Neural crest cell (in vitro differentiated cells): ENCODE measurements at regions not wholly inside any gene's neighbourhood (a gene's known extent, or its start where the extent isn't known, plus 50 kb on each side); places are given as distances from the start of the nearest gene placed in this dataset.

Experiments
- DNase-seq: peaks from one replicate; pipeline ENCODE4 v3.0.0; 2021; ENCODE audit warnings: low read depth, mixed read lengths, low spot score
- H3K27ac Mint-ChIP-seq: one replicate; pipeline ENCODE4 v1.8.0; 2021; ENCODE audit warnings: mild to moderate bottlenecking, mixed read lengths; ENCODE audit not compliant: unreplicated experiment
- H3K27me3 Mint-ChIP-seq: 2 replicates; pipeline ENCODE4 v1.8.0; 2021; ENCODE audit warnings: low read depth, mild to moderate bottlenecking, mixed read lengths
- H3K36me3 Mint-ChIP-seq: 2 replicates; pipeline ENCODE4 v1.8.0; 2021; ENCODE audit warnings: low read depth, mild to moderate bottlenecking, mixed read lengths
- H3K4me1 Mint-ChIP-seq: 2 replicates; pipeline ENCODE4 v1.8.0; 2021; ENCODE audit warnings: mixed read lengths
- H3K4me3 Mint-ChIP-seq: one replicate; pipeline ENCODE4 v1.8.0; 2021; ENCODE audit warnings: mild to moderate bottlenecking, mixed read lengths
- H3K9me3 Mint-ChIP-seq: 2 replicates; pipeline ENCODE4 v1.8.0; 2021; ENCODE audit warnings: mixed read lengths
- TF ChIP-seq, protein P1 (sequence below): fragments of 200-600 bp; sonication (generic); conservative IDR thresholded peaks from 2 replicates; pipeline ENCODE4 v1.5.0; 2021; ENCODE audit warnings: antibody characterized with exemption, mild to moderate bottlenecking

DNA sequence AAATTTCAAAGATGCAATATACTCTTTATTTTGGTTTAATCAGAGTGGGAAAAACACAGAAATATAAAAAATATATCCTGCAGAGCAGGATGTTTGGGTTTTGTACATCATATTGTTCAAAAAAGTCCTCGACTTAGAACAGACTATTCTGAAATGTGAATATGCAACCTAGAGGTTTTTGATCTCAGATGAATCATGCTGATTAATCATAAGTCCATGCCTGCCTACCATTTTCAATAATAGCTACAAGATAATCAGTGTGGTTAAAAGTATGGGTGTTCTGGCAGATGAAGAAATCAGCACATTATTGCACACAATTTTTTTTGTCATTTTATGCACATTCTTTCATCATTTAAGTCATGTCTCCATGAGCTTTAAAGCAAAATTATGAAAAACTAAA, 1261.0 kb upstream of the NXPH2 start:
- no peak for DNase-seq
- H3K9me3 Mint-ChIP-seq: peaks cover 7% of the 10 kb centered on the region
- no peaks in the 10 kb centered on the region for H3K4me1 Mint-ChIP-seq
- TF ChIP-seq, protein P1, sequence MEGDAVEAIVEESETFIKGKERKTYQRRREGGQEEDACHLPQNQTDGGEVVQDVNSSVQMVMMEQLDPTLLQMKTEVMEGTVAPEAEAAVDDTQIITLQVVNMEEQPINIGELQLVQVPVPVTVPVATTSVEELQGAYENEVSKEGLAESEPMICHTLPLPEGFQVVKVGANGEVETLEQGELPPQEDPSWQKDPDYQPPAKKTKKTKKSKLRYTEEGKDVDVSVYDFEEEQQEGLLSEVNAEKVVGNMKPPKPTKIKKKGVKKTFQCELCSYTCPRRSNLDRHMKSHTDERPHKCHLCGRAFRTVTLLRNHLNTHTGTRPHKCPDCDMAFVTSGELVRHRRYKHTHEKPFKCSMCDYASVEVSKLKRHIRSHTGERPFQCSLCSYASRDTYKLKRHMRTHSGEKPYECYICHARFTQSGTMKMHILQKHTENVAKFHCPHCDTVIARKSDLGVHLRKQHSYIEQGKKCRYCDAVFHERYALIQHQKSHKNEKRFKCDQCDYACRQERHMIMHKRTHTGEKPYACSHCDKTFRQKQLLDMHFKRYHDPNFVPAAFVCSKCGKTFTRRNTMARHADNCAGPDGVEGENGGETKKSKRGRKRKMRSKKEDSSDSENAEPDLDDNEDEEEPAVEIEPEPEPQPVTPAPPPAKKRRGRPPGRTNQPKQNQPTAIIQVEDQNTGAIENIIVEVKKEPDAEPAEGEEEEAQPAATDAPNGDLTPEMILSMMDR: no peak
- H3K27ac Mint-ChIP-seq: no peak overlapping the region
- H3K36me3 Mint-ChIP-seq: peaks cover 2% of the 10 kb centered on the region
- H3K4me3 Mint-ChIP-seq: no peak overlapping the region
- no peaks in the 10 kb centered on the region for H3K27me3 Mint-ChIP-seq

DNA sequence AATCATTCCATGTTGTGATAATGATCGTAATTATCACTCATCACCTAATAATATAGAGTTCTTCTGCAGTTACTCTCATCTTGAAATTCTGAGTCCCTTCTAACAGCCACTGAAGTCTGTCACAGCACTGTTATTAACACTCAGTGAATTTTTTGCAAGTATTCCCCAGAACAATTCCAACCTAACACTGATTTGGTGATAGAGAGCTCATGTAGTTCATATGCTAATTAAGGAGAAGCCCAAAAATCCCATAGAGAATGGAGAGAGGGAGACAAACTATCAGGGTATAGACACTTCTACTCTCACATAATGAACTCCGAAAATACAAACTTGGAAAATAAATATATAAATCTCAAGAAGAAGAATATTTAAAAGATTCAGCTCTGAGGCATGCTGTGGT, 1253.4 kb upstream of the NXPH2 start:
- TF ChIP-seq, protein P1: no peak
- H3K36me3 Mint-ChIP-seq: peaks cover 2% of the 10 kb centered on the region
- peaks cover 10% of the 10 kb centered on the region for H3K9me3 Mint-ChIP-seq
- no peak overlapping the region for H3K4me3 Mint-ChIP-seq
- DNase-seq: no peak
- H3K27ac Mint-ChIP-seq: no peak overlapping the region
- no peaks in the 10 kb centered on the region for H3K27me3 Mint-ChIP-seq
- H3K4me1 Mint-ChIP-seq: no peaks in the 10 kb centered on the region

DNA sequence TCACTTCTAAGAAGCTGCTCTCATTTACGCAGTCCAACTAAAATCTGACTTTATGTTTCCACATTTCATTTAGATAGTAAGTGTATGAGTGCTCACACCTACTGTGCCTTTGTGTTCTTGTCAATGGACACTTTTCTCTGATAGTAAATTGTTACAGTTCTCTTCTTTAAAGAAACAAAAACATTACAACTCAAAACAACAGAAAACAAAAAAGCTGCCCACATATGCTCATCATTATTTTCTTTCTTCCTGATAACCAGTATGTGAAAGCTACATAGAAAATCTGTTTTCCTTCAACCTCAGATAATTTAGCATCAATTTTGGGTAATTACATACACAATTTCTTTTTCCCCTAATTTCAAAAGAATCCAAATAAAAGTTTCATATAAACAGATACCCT, 1247.8 kb upstream of the NXPH2 start:
- no peak overlapping the region for H3K4me3 Mint-ChIP-seq
- no peak for DNase-seq
- H3K27me3 Mint-ChIP-seq: no peaks in the 10 kb centered on the region
- TF ChIP-seq, protein P1: no peak
- no peaks in the 10 kb centered on the region for H3K4me1 Mint-ChIP-seq
- no peak overlapping the region for H3K27ac Mint-ChIP-seq
- H3K9me3 Mint-ChIP-seq: no peaks in the 10 kb centered on the region
- no peaks in the 10 kb centered on the region for H3K36me3 Mint-ChIP-seq

DNA sequence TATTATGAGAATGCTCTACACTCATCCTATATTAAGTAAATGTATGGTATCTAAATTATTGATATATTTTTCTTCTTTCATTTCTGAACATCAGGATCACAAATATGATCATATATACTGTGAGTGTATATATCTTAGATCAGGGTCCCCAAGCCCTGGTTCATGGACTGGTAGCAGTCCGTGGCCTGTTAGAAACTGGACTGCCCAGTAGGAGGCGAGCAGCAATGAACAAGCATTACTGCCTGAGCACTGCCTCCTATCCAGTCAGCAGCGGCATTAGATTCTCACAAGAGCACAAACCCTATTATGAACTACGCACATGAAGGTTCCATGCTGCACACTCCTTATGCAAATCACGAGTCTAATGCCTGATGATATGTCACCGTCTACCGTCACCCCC, 1247.1 kb upstream of the NXPH2 start:
- H3K4me3 Mint-ChIP-seq: no peak overlapping the region
- no peaks in the 10 kb centered on the region for H3K4me1 Mint-ChIP-seq
- H3K36me3 Mint-ChIP-seq: no peaks in the 10 kb centered on the region
- H3K9me3 Mint-ChIP-seq: no peaks in the 10 kb centered on the region
- TF ChIP-seq, protein P1: no peak
- H3K27ac Mint-ChIP-seq: no peak overlapping the region
- no peaks in the 10 kb centered on the region for H3K27me3 Mint-ChIP-seq
- DNase-seq: no peak

DNA sequence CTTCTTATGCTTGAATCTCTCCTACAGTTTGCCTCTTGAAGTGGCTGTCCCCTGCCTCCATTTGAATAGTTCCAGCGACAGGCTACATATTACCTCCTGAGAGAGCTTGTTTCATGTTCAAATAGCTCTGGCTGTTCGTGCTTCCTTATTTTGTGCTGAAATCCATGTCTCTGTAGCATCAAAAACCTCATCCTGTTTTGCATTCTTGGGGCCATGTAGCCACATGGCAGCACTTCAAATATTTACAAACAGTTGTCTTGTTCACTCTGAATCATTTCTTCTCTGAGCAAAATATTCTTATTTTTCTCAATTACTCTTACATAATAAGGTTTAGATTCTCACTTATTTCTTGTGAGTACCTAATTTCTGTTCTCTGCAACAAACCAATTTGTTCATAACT, 1243.1 kb upstream of the NXPH2 start:
- H3K27me3 Mint-ChIP-seq: no peaks in the 10 kb centered on the region
- H3K4me3 Mint-ChIP-seq: no peak overlapping the region
- DNase-seq: no peak
- H3K4me1 Mint-ChIP-seq: no peaks in the 10 kb centered on the region
- no peaks in the 10 kb centered on the region for H3K9me3 Mint-ChIP-seq
- TF ChIP-seq, protein P1: no peak
- no peaks in the 10 kb centered on the region for H3K36me3 Mint-ChIP-seq
- no peak overlapping the region for H3K27ac Mint-ChIP-seq

DNA sequence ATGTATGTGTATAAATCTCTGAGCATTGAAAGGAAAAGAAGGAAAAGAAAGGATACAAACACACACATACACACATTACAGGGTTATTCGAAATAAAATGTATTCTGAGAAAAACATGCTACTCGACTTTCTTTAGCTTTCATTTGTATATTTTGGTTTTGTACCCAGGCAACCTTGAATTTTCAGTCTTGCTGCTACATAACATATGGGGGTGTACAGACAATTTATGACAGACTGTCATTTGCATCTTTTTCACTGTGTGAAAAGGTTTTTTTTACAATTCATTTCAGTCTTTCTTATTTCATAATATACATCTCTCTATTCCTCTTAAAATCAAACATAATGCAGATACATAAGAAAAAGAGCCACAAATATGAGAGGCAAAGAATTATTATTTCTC, 1238.4 kb upstream of the NXPH2 start:
- H3K27me3 Mint-ChIP-seq: no peaks in the 10 kb centered on the region
- TF ChIP-seq, protein P1: no peak
- no peaks in the 10 kb centered on the region for H3K4me1 Mint-ChIP-seq
- H3K4me3 Mint-ChIP-seq: no peak overlapping the region
- no peak overlapping the region for H3K27ac Mint-ChIP-seq
- H3K9me3 Mint-ChIP-seq: no peaks in the 10 kb centered on the region
- DNase-seq: no peak
- H3K36me3 Mint-ChIP-seq: no peaks in the 10 kb centered on the region
